Prostate gland (tissue), 2 donors: ENCODE measurements at regions not wholly inside any gene's neighbourhood (a gene's known extent, or its start where the extent isn't known, plus 50 kb on each side); places are given as distances from the start of the nearest gene placed in this dataset.

Experiments used
- DNase-seq: peaks from one replicate; pipeline ENCODE4 v3.0.0-alpha.2; 2019; ENCODE audit warnings: low spot score
- H3K27ac ChIP-seq, 2 donors: fragments of 200-600 bp; sonication (generic); 2 replicates each; pipeline ENCODE4 v1.5.1; 2017 to 2019
- H3K27me3 ChIP-seq: fragments of 200-600 bp; sonication (generic); replicated peaks from 2 replicates; pipeline ENCODE4 v1.5.1; 2019; ENCODE audit not compliant: insufficient read depth
- H3K36me3 ChIP-seq, 2 donors: fragments of 200-600 bp; sonication (generic); 1 replicate in 1 of 2; 2 replicates in 1 of 2; pipeline versions ENCODE4 v1.5.1 to v1.8.1; 2017 to 2019
- H3K4me1 ChIP-seq: fragments of 200-600 bp; sonication (generic); replicated peaks from 2 replicates; pipeline ENCODE4 v1.5.1; 2019
- H3K4me3 ChIP-seq, 2 donors: fragments of 200-600 bp; sonication (generic); 2 replicates each; pipeline ENCODE4 v1.5.1; 2017 to 2019
- H3K9me3 ChIP-seq: fragments of 200-600 bp; sonication (generic); 2 replicates; pipeline ENCODE4 v1.5.1; 2017
- CTCF ChIP-seq, 4 experiments: fragments of 200-600 bp in 2 of 4; fragments of 450-650 bp in 2 of 4; sonication (generic) in 2 of 4; IDR thresholded peaks; 1 replicate in 3 of 4; 2 replicates in 1 of 4; pipeline ENCODE4 v1.5.1; 2016 to 2019; ENCODE audit warnings: antibody characterized with exemption in 4 of 4, mild to moderate bottlenecking in 2 of 4, moderate library complexity in 2 of 4
- POLR2A ChIP-seq: fragments of 450-650 bp; IDR thresholded peaks from one replicate; pipeline ENCODE4 v1.6.1; 2016; ENCODE audit warnings: antibody characterized with exemption, mild to moderate bottlenecking
- POLR2AphosphoS5 ChIP-seq: sonication (generic); formaldehyde crosslinking; IDR thresholded peaks from one replicate; pipeline ENCODE4 v1.6.1; 2017; ENCODE audit warnings: antibody characterized with exemption
- WGBS: methylation state at CpG from one replicate; pipeline ENCODE4 v1.1.5; 2018; 5-methylcytosine and 5-hydroxymethylcytosine counted together
- intact Hi-C: fragments of 100-400 bp; cut with DNase I; formaldehyde crosslinking; loops from one replicate; pipeline ENCODE4 v1.14.2; 2022

DNA sequence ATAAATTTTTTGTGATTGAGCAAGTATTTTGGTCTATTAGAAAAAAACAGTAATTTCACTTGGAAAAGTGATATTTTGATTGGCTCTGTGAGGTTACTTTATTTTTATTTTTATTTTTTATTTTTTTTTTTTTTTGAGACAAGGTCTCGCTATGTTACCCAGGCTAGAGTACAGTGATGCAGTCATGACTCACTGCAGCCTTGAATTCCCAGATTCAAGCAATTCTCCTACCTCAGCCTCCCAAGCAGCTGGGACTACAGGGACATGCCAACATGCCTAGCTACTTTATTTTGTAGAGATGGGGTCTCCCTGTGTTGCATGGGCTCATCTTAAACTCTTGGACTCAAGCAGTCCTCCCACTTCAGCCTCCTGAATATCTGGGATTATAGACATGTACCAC is 60.9 kb upstream of the MGAT5 start:
- 68% methylated on average over 1 of the region's 1 CpG for WGBS
- no peak for DNase-seq
- no peaks in the 10 kb centered on the region for H3K27me3 ChIP-seq
- no peaks in the 10 kb centered on the region for H3K4me1 ChIP-seq
- H3K9me3 ChIP-seq, result no peaks in the 10 kb centered on the region
- no peaks in the 10 kb centered on the region for H3K36me3 ChIP-seq
- H3K4me3 ChIP-seq, result no peak overlapping the region
- TF ChIP-seq POLR2A (no peak), CTCF (IDR thresholded peaks at IDR 0.05) (no peak), POLR2AphosphoS5 (no peak)
- H3K27ac ChIP-seq, result no peak overlapping the region
- intact Hi-C loops, result no loop called here

GRCh38 chr2:134194519-134194918 is 59.4 kb upstream of the MGAT5 start:
- H3K4me1 ChIP-seq, result no peaks in the 10 kb centered on the region
- no peak overlapping the region for H3K4me3 ChIP-seq
- H3K27me3 ChIP-seq, result no peaks in the 10 kb centered on the region
- intact Hi-C loops, result no loop called here
- H3K36me3 ChIP-seq, result no peaks in the 10 kb centered on the region
- H3K9me3 ChIP-seq, result no peaks in the 10 kb centered on the region
- no peak overlapping the region for H3K27ac ChIP-seq
- TF ChIP-seq POLR2A (no peak), CTCF (IDR thresholded peaks at IDR 0.05) (no peak), POLR2AphosphoS5 (no peak)
- 94% methylated on average over 5 of the region's 5 CpGs for WGBS
- DNase-seq, result no peak

DNA sequence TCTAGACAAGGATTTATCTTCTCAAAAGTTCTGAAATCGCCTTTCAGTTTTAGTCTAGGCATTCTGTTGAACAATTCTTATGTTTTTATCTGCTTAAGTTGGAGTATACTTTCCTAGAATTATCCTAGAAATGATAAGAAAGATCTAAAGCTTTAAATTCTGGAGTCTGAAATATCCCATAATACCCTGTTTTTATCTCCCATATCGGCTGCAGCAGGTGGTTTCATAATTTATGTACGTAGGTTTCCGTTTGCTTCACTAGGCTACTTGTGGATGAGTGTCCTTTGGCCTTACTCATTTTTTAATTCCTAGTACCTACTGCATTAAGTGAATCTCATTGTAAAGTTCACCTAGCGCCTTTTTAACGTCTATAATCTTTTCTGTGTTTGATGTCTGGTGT is 58.5 kb upstream of the MGAT5 start:
- intact Hi-C loops, result no loop called here
- Histone ChIP-seq H3K27ac (no peak overlapping the region), H3K9me3 (no peaks in the 10 kb centered on the region), H3K27me3 (no peaks in the 10 kb centered on the region), H3K36me3 (no peaks in the 10 kb centered on the region), H3K4me3 (no peak overlapping the region), H3K4me1 (no peaks in the 10 kb centered on the region)
- 88% methylated on average over 6 of the region's 6 CpGs for whole genome bisulfite sequencing
- no peak for TF ChIP-seq CTCF (IDR thresholded peaks at IDR 0.05)
- no peak for TF ChIP-seq POLR2A
- no peak for TF ChIP-seq POLR2AphosphoS5
- no peak for DNase-seq

DNA sequence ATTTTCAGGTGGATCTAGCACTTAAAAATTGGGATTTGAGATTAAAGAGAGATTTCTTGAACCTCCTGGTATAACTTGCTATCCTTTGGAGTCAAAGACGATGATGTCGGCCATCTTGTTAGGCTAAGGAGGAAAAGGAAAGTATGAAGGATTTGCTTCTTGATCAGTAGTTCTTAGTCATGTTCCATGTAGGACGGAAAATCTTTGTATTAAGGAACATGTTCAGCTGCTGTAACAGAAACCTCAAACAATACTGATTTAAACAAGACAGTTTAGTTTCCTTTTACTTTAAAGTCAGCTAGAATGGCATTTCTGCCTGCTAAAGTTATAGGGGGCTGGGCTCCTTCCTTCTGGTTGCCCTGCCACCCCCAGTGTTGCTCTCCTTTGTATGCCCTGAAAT is 56.4 kb upstream of the MGAT5 start:
- Histone ChIP-seq H3K4me3 (no peak overlapping the region), H3K27ac (no peak overlapping the region), H3K4me1 (no peaks in the 10 kb centered on the region), H3K27me3 (no peaks in the 10 kb centered on the region), H3K36me3 (no peaks in the 10 kb centered on the region), H3K9me3 (no peaks in the 10 kb centered on the region)
- WGBS, result 92% methylated on average over 3 of the region's 3 CpGs
- intact Hi-C loops, result no loop called here
- no peak for DNase-seq
- no peak for TF ChIP-seq POLR2A
- no peak for TF ChIP-seq CTCF (IDR thresholded peaks at IDR 0.05)
- no peak for TF ChIP-seq POLR2AphosphoS5

- WGBS, result 17% methylated on average over 1 of the region's 1 CpG
- Histone ChIP-seq H3K27me3 (no peaks in the 10 kb centered on the region), H3K27ac (no peak overlapping the region), H3K36me3 (no peaks in the 10 kb centered on the region), H3K4me1 (no peaks in the 10 kb centered on the region), H3K4me3 (no peak overlapping the region), H3K9me3 (no peaks in the 10 kb centered on the region)
- no peak for TF ChIP-seq CTCF (IDR thresholded peaks at IDR 0.05)
- no peak for TF ChIP-seq POLR2A
- no peak for TF ChIP-seq POLR2AphosphoS5
- DNase-seq, result no peak
- intact Hi-C loops, result no loop called here
These were observed 55.8 kb upstream of the MGAT5 start for GRCh38 chr2:134198006-134198634.
